Uterus (tissue), 3 donors: ENCODE measurements at regions not wholly inside any gene's neighbourhood (a gene's known extent, or its start where the extent isn't known, plus 50 kb on each side); places are given as distances from the start of the nearest gene placed in this dataset.

Experiments used
- DNase-seq, 2 donors: peaks; one replicate each; pipeline ENCODE4 v3.0.0-alpha.2; 2019 to 2020
- H3K27ac ChIP-seq, 2 donors: fragments of 200-600 bp; sonication (generic); 1 replicate in 1 of 2; 2 replicates in 1 of 2; pipeline ENCODE4 v1.5.1; 2016 to 2018
- H3K27me3 ChIP-seq, 2 donors: fragments of 200-600 bp; sonication (generic); one replicate each; pipeline ENCODE4 v1.5.1; 2018 to 2019; ENCODE audit warnings: control low read depth in 1 of 2
- H3K36me3 ChIP-seq, 2 donors: fragments of 200-600 bp; sonication (generic); one replicate each; pipeline ENCODE4 v1.5.1; 2019; ENCODE audit warnings: control low read depth in 1 of 2
- H3K4me1 ChIP-seq, 2 donors: fragments of 200-600 bp; sonication (generic); one replicate each; pipeline ENCODE4 v1.5.1; 2018 to 2019; ENCODE audit warnings: control low read depth in 1 of 2
- H3K4me3 ChIP-seq, 2 donors: fragments of 200-600 bp; sonication (generic); 1 replicate in 1 of 2; 2 replicates in 1 of 2; pipeline ENCODE4 v1.5.1; 2018 to 2019; ENCODE audit warnings: mild to moderate bottlenecking in 1 of 2
- H3K9me3 ChIP-seq, 2 donors: fragments of 200-600 bp; sonication (generic); one replicate each; pipeline ENCODE4 v1.5.1; 2019; ENCODE audit warnings: control low read depth in 1 of 2
- POLR2A ChIP-seq, 2 donors: fragments of 450-650 bp; IDR thresholded peaks; one replicate each; pipeline ENCODE4 v1.6.1; 2016; ENCODE audit warnings: antibody characterized with exemption in 2 of 2, mild to moderate bottlenecking in 1 of 2, moderate library complexity in 1 of 2
- intact Hi-C: fragments of 100-400 bp; cut with DNase I; formaldehyde crosslinking; loops from one replicate; pipeline ENCODE4 v1.15.1; 2023; ENCODE audit warnings: low total_unique reads
- TF ChIP-seq, protein P1 (sequence below), 4 experiments: fragments of 200-600 bp in 2 of 4; fragments of 450-650 bp in 2 of 4; sonication (generic) in 2 of 4; IDR thresholded peaks; one replicate each; pipeline ENCODE4 v1.5.1; 2016 to 2019; ENCODE audit warnings: antibody characterized with exemption in 4 of 4, mild to moderate bottlenecking in 2 of 4, moderate library complexity in 1 of 4
- donor health status: DM: yes; HTN: yes; CAD: no.

DNA sequence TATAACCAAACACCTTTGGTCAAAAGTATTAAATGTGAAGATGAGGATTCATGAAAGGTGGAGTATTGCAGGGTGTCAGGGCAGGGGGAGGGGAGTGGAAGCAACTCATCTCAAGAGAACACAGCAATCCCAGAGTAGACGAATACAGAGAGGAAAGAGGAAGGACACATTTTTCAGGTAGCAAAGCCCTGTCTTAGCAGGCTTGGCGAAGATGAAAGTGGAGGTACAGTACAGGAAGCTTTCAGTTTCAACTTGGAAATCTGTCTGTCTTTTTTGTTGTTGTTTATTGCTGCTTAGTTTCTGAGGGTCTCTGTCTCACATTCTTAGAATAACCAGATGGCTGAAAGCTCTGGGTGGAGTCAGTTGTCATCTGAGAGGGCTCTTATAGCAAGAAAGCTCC lies 80.8 kb upstream of the GPR149 start:
- Histone ChIP-seq H3K4me3 (no peak overlapping the region), H3K4me1 (no peaks in the 10 kb centered on the region), H3K36me3 (no peaks in the 10 kb centered on the region), H3K9me3 (no peaks in the 10 kb centered on the region), H3K27me3 (no peaks in the 10 kb centered on the region), H3K27ac (no peak overlapping the region)
- intact Hi-C loops, result no loop called here
- TF ChIP-seq POLR2A (IDR thresholded peaks at IDR 0.05), result no peak
- TF ChIP-seq, protein P1, sequence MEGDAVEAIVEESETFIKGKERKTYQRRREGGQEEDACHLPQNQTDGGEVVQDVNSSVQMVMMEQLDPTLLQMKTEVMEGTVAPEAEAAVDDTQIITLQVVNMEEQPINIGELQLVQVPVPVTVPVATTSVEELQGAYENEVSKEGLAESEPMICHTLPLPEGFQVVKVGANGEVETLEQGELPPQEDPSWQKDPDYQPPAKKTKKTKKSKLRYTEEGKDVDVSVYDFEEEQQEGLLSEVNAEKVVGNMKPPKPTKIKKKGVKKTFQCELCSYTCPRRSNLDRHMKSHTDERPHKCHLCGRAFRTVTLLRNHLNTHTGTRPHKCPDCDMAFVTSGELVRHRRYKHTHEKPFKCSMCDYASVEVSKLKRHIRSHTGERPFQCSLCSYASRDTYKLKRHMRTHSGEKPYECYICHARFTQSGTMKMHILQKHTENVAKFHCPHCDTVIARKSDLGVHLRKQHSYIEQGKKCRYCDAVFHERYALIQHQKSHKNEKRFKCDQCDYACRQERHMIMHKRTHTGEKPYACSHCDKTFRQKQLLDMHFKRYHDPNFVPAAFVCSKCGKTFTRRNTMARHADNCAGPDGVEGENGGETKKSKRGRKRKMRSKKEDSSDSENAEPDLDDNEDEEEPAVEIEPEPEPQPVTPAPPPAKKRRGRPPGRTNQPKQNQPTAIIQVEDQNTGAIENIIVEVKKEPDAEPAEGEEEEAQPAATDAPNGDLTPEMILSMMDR (IDR thresholded peaks at IDR 0.05), result no peak
- DNase-seq, result no peak

- H3K9me3 ChIP-seq, result no peaks in the 10 kb centered on the region
- no peak for DNase-seq
- no peaks in the 10 kb centered on the region for H3K27me3 ChIP-seq
- H3K27ac ChIP-seq, result no peak overlapping the region
- no peaks in the 10 kb centered on the region for H3K4me1 ChIP-seq
- TF ChIP-seq POLR2A (IDR thresholded peaks at IDR 0.05), result no peak
- TF ChIP-seq, protein P1 (IDR thresholded peaks at IDR 0.05), result no peak
- H3K36me3 ChIP-seq, result no peaks in the 10 kb centered on the region
- no peak overlapping the region for H3K4me3 ChIP-seq
- intact Hi-C loops, result no loop called here
Observed at GRCh38 chr3:154507727-154508126, 77.7 kb upstream of the GPR149 start.

DNA sequence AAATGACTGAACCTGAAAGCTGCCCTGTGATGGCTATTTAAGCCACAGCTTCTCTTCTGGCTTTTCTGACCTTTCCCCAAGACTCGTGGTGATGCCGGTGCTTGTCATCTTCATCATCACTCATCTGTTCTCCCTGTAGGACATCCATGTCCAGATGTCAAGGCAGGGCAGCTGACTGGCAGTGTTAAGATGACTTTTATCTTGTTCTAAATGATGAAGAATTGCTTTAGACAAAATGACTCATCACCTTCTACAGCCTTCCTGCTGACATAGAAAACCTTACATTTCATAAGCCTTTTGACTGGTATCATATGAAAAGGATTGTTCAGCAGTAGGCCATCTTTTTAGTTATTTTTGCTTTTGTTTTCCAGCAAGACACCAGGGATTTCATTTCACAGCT lies 67.0 kb upstream of the GPR149 start:
- no peak for TF ChIP-seq POLR2A (IDR thresholded peaks at IDR 0.05)
- TF ChIP-seq, protein P1 (IDR thresholded peaks at IDR 0.05), result no peak
- no peak overlapping the region for H3K4me3 ChIP-seq

GRCh38 chr3:154496540-154496939 lies 66.5 kb upstream of the GPR149 start:
- Histone ChIP-seq H3K4me3 (no peak overlapping the region), H3K4me1 (no peaks in the 10 kb centered on the region), H3K27ac (no peak overlapping the region), H3K36me3 (no peaks in the 10 kb centered on the region), H3K9me3 (no peaks in the 10 kb centered on the region), H3K27me3 (no peaks in the 10 kb centered on the region)
- no peak for TF ChIP-seq POLR2A (IDR thresholded peaks at IDR 0.05)
- TF ChIP-seq, protein P1 (IDR thresholded peaks at IDR 0.05), result no peak
- intact Hi-C loops, result no loop called here
- no peak for DNase-seq

More for the DNA sequence above, 67.0 kb upstream of the GPR149 start:
- Histone ChIP-seq H3K36me3 (no peaks in the 10 kb centered on the region), H3K4me1 (no peaks in the 10 kb centered on the region), H3K27ac (no peak overlapping the region), H3K9me3 (no peaks in the 10 kb centered on the region), H3K27me3 (no peaks in the 10 kb centered on the region)
- DNase-seq, result no peak
- intact Hi-C loops, result no loop called here

GRCh38 chr3:154486949-154487348 lies 57.0 kb upstream of the GPR149 start:
- no peak for DNase-seq
- no peaks in the 10 kb centered on the region for H3K4me1 ChIP-seq
- TF ChIP-seq, protein P1 (IDR thresholded peaks at IDR 0.05), result no peak
- TF ChIP-seq POLR2A (IDR thresholded peaks at IDR 0.05), result no peak
- H3K4me3 ChIP-seq, result no peak overlapping the region
- H3K27me3 ChIP-seq, result no peaks in the 10 kb centered on the region
- H3K27ac ChIP-seq, result no peak overlapping the region
- no peaks in the 10 kb centered on the region for H3K36me3 ChIP-seq
- intact Hi-C loops, result no loop called here
- no peaks in the 10 kb centered on the region for H3K9me3 ChIP-seq
